ENCODE measurements at regions not wholly inside any gene's neighbourhood (a gene's known extent, or its start where the extent isn't known, plus 50 kb on each side); places are given as distances from the start of the nearest gene placed in this dataset.
"Not testable (repeated sequence)": the region's sequence is repeated elsewhere in the genome, so short reads cannot be mapped to it uniquely, and the experiment has no call there.

- no peak for DNase-seq
Observed at GRCh38 chr14:58731465-58732293, 93.9 kb downstream of the DACT1 start.

- no peak for DNase-seq
Observed at GRCh38 chr14:58732387-58732786, 94.6 kb downstream of the DACT1 start.

GRCh38 chr14:58733451-58734208 is 95.9 kb downstream of the DACT1 start:
- DNase-seq: no peak

- no peak for DNase-seq
Observed at GRCh38 chr14:58735596-58735995, 97.8 kb downstream of the DACT1 start.

- DNase-seq: no peak
Observed at GRCh38 chr14:58736606-58737005, 98.8 kb downstream of the DACT1 start.

- DNase-seq: peak; percentile 0
Observed at GRCh38 chr14:58737511-58737910, 99.7 kb downstream of the DACT1 start.

- no peak for DNase-seq
Observed at GRCh38 chr14:58738189-58738836, 100.6 kb downstream of the DACT1 start.

- DNase-seq: no peak
Observed at GRCh38 chr14:58738876-58739275, 101.1 kb downstream of the DACT1 start.

- no peak for DNase-seq
Observed at GRCh38 chr14:58739674-58740073, 101.9 kb downstream of the DACT1 start.

- DNase-seq: no peak
Observed at GRCh38 chr14:58740379-58740935, 102.7 kb downstream of the DACT1 start.

- DNase-seq: no peak
Observed at GRCh38 chr14:58744801-58745394, 107.1 kb downstream of the DACT1 start.

- no peak for DNase-seq
Observed at GRCh38 chr14:58746261-58746660, 108.5 kb downstream of the DACT1 start.

- no peak for DNase-seq
Observed at GRCh38 chr14:58746701-58747100, 108.9 kb downstream of the DACT1 start.

- DNase-seq: no peak
Observed at GRCh38 chr14:58747181-58747580, 109.4 kb downstream of the DACT1 start.

- DNase-seq: not testable (repeated sequence)
Observed at GRCh38 chr14:58748251-58748650, 110.5 kb downstream of the DACT1 start.

GRCh38 chr14:58749066-58749669 is 111.4 kb downstream of the DACT1 start:
- DNase-seq: no peak

GRCh38 chr14:58750321-58751269 is 112.8 kb downstream of the DACT1 start:
- no peak for DNase-seq

- DNase-seq: no peak
Observed at GRCh38 chr14:58751788-58752187, 114.0 kb downstream of the DACT1 start.

GRCh38 chr14:58752289-58752688 is 114.5 kb downstream of the DACT1 start:
- no peak for DNase-seq

GRCh38 chr14:58752771-58753201 is 115.0 kb downstream of the DACT1 start:
- peak; percentile 24 for DNase-seq
